Right atrium auricular region (tissue), 2 donors: ENCODE measurements at regions not wholly inside any gene's neighbourhood (a gene's known extent, or its start where the extent isn't known, plus 50 kb on each side); places are given as distances from the start of the nearest gene placed in this dataset.

Source experiments
- DNase-seq: peaks from one replicate; pipeline ENCODE4 v3.0.0-alpha.2; 2019; ENCODE audit warnings: low spot score
- H3K27ac ChIP-seq, 2 donors: fragments of 200-600 bp; sonication (generic); 1 replicate in 1 of 2; 2 replicates in 1 of 2; pipeline ENCODE4 v1.5.1; 2016 to 2019
- H3K27me3 ChIP-seq, 2 donors: fragments of 200-600 bp; sonication (generic); one replicate each; pipeline versions ENCODE4 v1.5.1 to v1.6.0; 2017 to 2019
- H3K36me3 ChIP-seq: fragments of 200-600 bp; sonication (generic); one replicate; pipeline ENCODE4 v1.5.1; 2016
- H3K4me1 ChIP-seq, 2 donors: fragments of 200-600 bp; sonication (generic); one replicate each; pipeline versions ENCODE4 v1.5.1 to v1.6.0; 2017 to 2019
- H3K4me3 ChIP-seq, 2 donors: fragments of 200-600 bp; sonication (generic); 1 replicate in 1 of 2; 2 replicates in 1 of 2; pipeline ENCODE4 v1.5.1; 2017 to 2019; ENCODE audit warnings: mild to moderate bottlenecking in 1 of 2, moderate library complexity in 1 of 2
- H3K9me3 ChIP-seq, 2 donors: fragments of 200-600 bp; sonication (generic); one replicate each; pipeline ENCODE4 v1.5.1; 2019
- CTCF ChIP-seq, 2 donors: fragments of 200-600 bp; sonication (generic); IDR thresholded peaks; one replicate each; pipeline ENCODE4 v1.5.1; 2019; ENCODE audit warnings: antibody characterized with exemption in 2 of 2

- no peaks in the 10 kb centered on the region for H3K9me3 ChIP-seq
- H3K27ac ChIP-seq, result no peak overlapping the region
- no peak for DNase-seq
- TF ChIP-seq CTCF (IDR thresholded peaks at IDR 0.05), result no peak
- no peak overlapping the region for H3K4me3 ChIP-seq
- H3K36me3 ChIP-seq, result peaks cover 29% of the 10 kb centered on the region
- no peaks in the 10 kb centered on the region for H3K27me3 ChIP-seq
- H3K4me1 ChIP-seq, result no peaks in the 10 kb centered on the region
These were observed 88.1 kb downstream of the SEPTIN7 start for GRCh38 chr7:35889001-35889400.

GRCh38 chr7:35889870-35890269, 89.0 kb downstream of the SEPTIN7 start:
- H3K36me3 ChIP-seq, result peaks cover 26% of the 10 kb centered on the region
- H3K4me1 ChIP-seq, result no peaks in the 10 kb centered on the region
- no peaks in the 10 kb centered on the region for H3K9me3 ChIP-seq
- TF ChIP-seq CTCF (IDR thresholded peaks at IDR 0.05), result no peak
- no peaks in the 10 kb centered on the region for H3K27me3 ChIP-seq
- no peak overlapping the region for H3K27ac ChIP-seq
- no peak overlapping the region for H3K4me3 ChIP-seq
- DNase-seq, result no peak

DNA sequence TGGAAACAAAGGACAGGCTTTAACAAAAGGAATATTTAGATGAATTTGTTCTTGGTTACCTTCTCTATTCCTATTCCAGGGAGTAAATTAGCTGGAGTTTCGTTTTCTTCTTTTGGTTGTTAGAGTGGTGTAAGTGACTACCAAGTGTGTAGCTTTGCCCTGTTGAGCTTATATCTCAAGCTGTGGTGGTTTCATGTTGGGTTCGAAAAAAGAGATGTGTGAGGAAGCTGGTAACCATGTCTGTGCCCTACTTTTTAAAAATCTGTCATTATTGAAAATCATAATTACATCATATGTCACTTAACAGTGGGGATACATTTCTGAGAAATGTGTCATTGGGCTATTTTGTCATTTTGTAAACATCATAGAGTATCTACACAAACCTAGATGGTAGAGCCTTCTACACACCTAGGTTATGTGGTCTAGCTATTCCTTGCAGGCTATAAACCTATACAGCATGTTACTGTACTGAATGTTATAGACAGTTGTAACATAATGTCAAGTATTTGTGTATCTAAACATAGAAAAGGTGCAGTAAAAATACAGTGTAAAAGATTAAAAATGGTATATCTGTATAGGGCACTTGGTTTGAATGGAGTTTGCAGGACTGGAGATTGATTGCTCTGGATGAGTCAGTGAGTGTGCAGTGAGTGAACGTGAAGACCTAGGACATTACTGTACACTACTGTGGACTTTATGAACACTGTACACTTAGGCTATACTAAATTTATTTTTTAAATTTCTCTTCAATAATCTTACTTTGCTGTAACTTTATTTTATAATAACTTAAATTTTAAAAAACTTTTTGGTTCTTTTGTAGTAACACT, 90.4 kb downstream of the SEPTIN7 start:
- Histone ChIP-seq H3K27me3 (no peaks in the 10 kb centered on the region), H3K36me3 (peaks cover 18% of the 10 kb centered on the region), H3K4me3 (no peak overlapping the region), H3K4me1 (no peaks in the 10 kb centered on the region), H3K9me3 (no peaks in the 10 kb centered on the region), H3K27ac (no peak overlapping the region)
- no peak for DNase-seq
- TF ChIP-seq CTCF (IDR thresholded peaks at IDR 0.05), result no peak

GRCh38 chr7:35893649-35894048, 92.8 kb downstream of the SEPTIN7 start:
- Histone ChIP-seq H3K36me3 (peaks cover 14% of the 10 kb centered on the region), H3K9me3 (no peaks in the 10 kb centered on the region), H3K27me3 (no peaks in the 10 kb centered on the region), H3K4me1 (no peaks in the 10 kb centered on the region), H3K4me3 (no peak overlapping the region), H3K27ac (no peak overlapping the region)
- DNase-seq, result no peak
- no peak for TF ChIP-seq CTCF (IDR thresholded peaks at IDR 0.05)

DNA sequence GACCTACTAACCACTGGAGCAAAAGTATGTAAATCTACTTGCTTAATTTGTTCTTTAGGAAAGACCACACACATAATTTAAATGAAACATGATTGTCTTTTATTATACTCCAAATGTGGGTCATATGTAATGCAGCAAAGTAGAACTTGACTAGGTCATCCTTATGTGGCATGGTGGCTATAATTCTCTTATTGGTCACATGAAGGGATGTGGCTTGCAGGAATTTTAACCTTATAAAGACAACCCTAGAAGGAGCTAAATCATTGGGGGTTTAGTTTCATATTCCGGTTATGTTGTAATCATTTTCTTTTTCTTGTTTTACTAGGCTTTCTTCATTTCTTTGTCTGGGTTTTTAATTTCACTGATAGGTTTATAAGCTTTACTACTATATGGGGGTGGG, 93.9 kb downstream of the SEPTIN7 start:
- Histone ChIP-seq H3K27me3 (no peaks in the 10 kb centered on the region), H3K36me3 (peaks cover 25% of the 10 kb centered on the region), H3K9me3 (no peaks in the 10 kb centered on the region), H3K4me3 (no peak overlapping the region), H3K4me1 (no peaks in the 10 kb centered on the region), H3K27ac (no peak overlapping the region)
- no peak for DNase-seq
- TF ChIP-seq CTCF (IDR thresholded peaks at IDR 0.05), result no peak

- Histone ChIP-seq H3K27me3 (no peaks in the 10 kb centered on the region), H3K4me3 (no peak overlapping the region), H3K36me3 (peaks cover 54% of the 10 kb centered on the region), H3K4me1 (no peaks in the 10 kb centered on the region), H3K9me3 (no peaks in the 10 kb centered on the region), H3K27ac (no peak overlapping the region)
- DNase-seq, result no peak
- no peak for TF ChIP-seq CTCF (IDR thresholded peaks at IDR 0.05)
These were observed 99.8 kb downstream of the SEPTIN7 start for GRCh38 chr7:35900651-35901050.
